Erythroblast (primary cell): ENCODE measurements at regions not wholly inside any gene's neighbourhood (a gene's known extent, or its start where the extent isn't known, plus 50 kb on each side); places are given as distances from the start of the nearest gene placed in this dataset.

Source experiments
- GATA1 ChIP-seq: IDR thresholded peaks from 2 replicates; pipeline ENCODE4 v1.6.1; 2011; ENCODE audit warnings: low read depth, mild to moderate bottlenecking, control low read depth, low read length, moderate library complexity
- POLR2A ChIP-seq: IDR thresholded peaks from 2 replicates; pipeline ENCODE4 v1.6.1; 2011; ENCODE audit warnings: mild to moderate bottlenecking, low read length

DNA sequence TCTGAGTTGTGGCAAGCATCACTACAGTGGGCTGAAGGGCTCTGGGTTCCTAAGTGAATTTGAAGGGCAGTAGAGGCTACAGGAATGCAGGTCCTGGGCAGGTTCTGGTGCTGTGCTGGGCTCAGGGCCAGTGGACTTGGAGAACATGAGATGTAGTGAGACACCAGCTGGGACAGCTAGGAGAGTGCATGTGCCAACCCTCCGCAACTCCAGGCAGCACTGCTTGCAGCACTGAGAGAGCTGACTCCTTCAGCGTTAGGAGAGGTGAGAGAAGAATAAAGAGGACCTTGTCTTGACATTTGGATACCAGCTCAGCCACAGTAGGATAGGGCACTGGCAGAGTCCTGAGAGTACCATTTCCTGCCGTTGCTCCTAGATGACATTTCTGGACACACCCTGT lies 739.9 kb upstream of the PRR20A start:
- TF ChIP-seq POLR2A (no peak), GATA1 (no peak)
